Activated naive CD4-positive, alpha-beta T cell treated with anti-CD3 and anti-CD28 coated beads, Interleukin-2, amount 50 U/mL, for 16 hours (primary cell): ENCODE measurements at regions not wholly inside any gene's neighbourhood (a gene's known extent, or its start where the extent isn't known, plus 50 kb on each side); places are given as distances from the start of the nearest gene placed in this dataset.
"Not testable (repeated sequence)": the region's sequence is repeated elsewhere in the genome, so short reads cannot be mapped to it uniquely, and the experiment has no call there.

Experiments
- DNase-seq: peaks from one replicate; pipeline ENCODE4 v3.0.0-alpha.2; 2020

GRCh38 chr20:56773749-56774148 is 144.6 kb downstream of the TFAP2C start:
- DNase-seq: no peak

- DNase-seq: no peak
Measured at GRCh38 chr20:56774873-56775272, 145.8 kb downstream of the TFAP2C start.

GRCh38 chr20:56776345-56776744 is 147.2 kb downstream of the TFAP2C start:
- DNase-seq: no peak

- no peak for DNase-seq
Measured at GRCh38 chr20:56778765-56779195, 149.7 kb downstream of the TFAP2C start.

GRCh38 chr20:56779452-56780143 is 150.5 kb downstream of the TFAP2C start:
- no peak for DNase-seq

- DNase-seq: no peak
Measured at GRCh38 chr20:56780266-56780665, 151.2 kb downstream of the TFAP2C start.

GRCh38 chr20:56781108-56781739 is 152.1 kb downstream of the TFAP2C start:
- no peak for DNase-seq

GRCh38 chr20:56781987-56782560 is 153.0 kb downstream of the TFAP2C start:
- DNase-seq: not testable (repeated sequence)

- DNase-seq: not testable (repeated sequence)
Measured at GRCh38 chr20:56782814-56783213, 153.7 kb downstream of the TFAP2C start.

- no peak for DNase-seq
Measured at GRCh38 chr20:56783826-56784225, 154.7 kb downstream of the TFAP2C start.

- no peak for DNase-seq
Measured at GRCh38 chr20:56786503-56786902, 157.4 kb downstream of the TFAP2C start.

- DNase-seq: no peak
Measured at GRCh38 chr20:56788041-56788670, 159.1 kb downstream of the TFAP2C start.

- no peak for DNase-seq
Measured at GRCh38 chr20:56788671-56789610, 159.8 kb downstream of the TFAP2C start.

- DNase-seq: no peak
Measured at GRCh38 chr20:56793916-56794315, 164.8 kb downstream of the TFAP2C start.

GRCh38 chr20:56795492-56795891 is 166.4 kb downstream of the TFAP2C start:
- no peak for DNase-seq

GRCh38 chr20:56796345-56796744 is 167.2 kb downstream of the TFAP2C start:
- no peak for DNase-seq

GRCh38 chr20:56797023-56797422 is 167.9 kb downstream of the TFAP2C start:
- no peak for DNase-seq

GRCh38 chr20:56798634-56799033 is 169.5 kb downstream of the TFAP2C start:
- no peak for DNase-seq

- DNase-seq: no peak
Measured at GRCh38 chr20:56799187-56799586, 170.1 kb downstream of the TFAP2C start.

GRCh38 chr20:56800088-56800487 is 171.0 kb downstream of the TFAP2C start:
- no peak for DNase-seq

GRCh38 chr20:56801971-56802755 is 173.1 kb downstream of the TFAP2C start:
- no peak for DNase-seq

- no peak for DNase-seq
Measured at GRCh38 chr20:56802805-56803204, 173.7 kb downstream of the TFAP2C start.
